ENCODE measurements at regions not wholly inside any gene's neighbourhood (a gene's known extent, or its start where the extent isn't known, plus 50 kb on each side); places are given as distances from the start of the nearest gene placed in this dataset.

DNA sequence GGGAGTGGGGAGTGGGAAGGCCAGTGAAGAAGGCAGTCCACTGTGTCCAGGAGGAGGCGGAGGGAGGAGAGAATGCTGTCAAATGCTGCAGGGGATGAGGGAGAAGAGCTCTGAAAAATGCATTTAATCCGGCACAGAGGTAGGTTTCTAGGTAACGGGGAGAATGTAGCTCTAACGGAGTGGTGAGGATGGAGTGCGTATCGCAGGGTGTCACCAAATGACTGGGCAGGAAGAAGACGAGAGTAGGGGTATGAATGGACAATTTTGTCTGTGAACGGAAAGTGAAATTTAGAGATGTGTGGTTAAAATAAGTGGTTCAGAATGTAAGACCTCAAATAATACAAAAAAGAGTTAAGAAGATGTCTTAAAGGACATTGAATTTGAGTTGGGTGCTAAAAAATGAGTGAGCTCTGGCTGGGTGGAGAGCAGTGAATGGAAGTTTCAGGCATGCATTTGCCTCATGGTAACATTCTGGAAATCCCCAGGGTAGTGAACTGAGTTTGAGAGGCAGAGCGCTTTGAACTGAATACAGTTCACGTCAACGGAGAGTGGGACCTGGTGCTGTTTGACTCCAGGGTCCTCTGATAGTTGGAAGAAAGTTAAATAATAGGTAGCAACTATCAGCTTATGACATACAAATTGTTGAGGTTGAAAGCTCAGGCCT lies 81.3 kb upstream of the CADM1 start:
- Histone ChIP-seq H3K4me3 (ENCODE audit: low read depth, low read length) (no peak overlapping the region), H3K27me3 (ENCODE audit: control insufficient read depth, insufficient read depth, low read length) (no peaks in the 10 kb centered on the region)

DNA sequence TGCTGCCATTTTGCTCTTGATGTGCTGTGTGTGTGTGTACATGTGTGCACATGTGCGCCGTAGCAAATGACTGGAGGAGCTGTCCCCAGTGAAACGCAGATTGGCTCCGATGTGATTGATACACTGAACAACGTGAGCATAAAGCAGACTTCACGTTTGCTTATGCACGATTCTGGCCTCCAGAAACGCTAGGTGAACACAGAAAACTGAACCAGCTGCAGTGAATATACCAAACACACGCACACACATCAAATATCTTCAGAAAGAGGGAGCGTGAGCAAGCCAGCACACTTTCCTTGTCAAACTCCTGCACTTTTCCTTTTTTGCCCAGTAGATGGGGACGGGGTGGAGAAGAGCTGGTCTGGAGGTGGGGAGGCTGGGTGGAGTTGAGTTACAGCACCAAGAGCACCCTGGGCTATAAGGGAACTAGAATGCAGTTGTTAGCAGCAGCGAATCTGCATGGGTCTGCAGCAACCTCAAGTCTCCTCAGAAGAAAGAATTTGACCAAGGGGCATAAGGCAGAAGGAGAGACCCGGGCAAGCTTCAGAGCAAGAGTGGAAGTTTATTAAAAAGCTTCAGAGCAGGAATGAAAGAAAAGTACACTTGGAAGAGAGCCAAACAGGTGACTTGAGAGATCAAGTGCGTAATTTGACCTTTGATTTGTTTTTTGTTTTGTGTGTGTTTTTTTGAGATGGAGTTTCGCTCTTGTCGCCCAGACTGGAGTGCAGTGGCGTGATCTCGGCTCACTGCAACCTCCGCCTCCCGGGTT lies 77.8 kb upstream of the CADM1 start:
- peaks cover 2% of the 10 kb centered on the region for H3K9me3 ChIP-seq (ENCODE audit: control insufficient read depth, insufficient read depth, low read length)
- H3K4me1 ChIP-seq (ENCODE audit: control insufficient read depth, insufficient read depth, low read length), result peaks cover 14% of the 10 kb centered on the region
- H3K36me3 ChIP-seq (ENCODE audit: control insufficient read depth, insufficient read depth, low read length), result no peaks in the 10 kb centered on the region
- H3K9ac ChIP-seq (ENCODE audit: low read depth, low read length), result no peak overlapping the region
- H3K4me3 ChIP-seq (ENCODE audit: low read depth, low read length), result no peak overlapping the region
- peaks cover 4% of the 10 kb centered on the region for H3K27me3 ChIP-seq (ENCODE audit: control insufficient read depth, insufficient read depth, low read length)

More for the DNA sequence above, 81.3 kb upstream of the CADM1 start:
- Histone ChIP-seq H3K36me3 (ENCODE audit: control insufficient read depth, insufficient read depth, low read length) (no peaks in the 10 kb centered on the region), H3K9me3 (ENCODE audit: control insufficient read depth, insufficient read depth, low read length) (peaks cover 8% of the 10 kb centered on the region), H3K4me1 (ENCODE audit: control insufficient read depth, insufficient read depth, low read length) (peaks cover 14% of the 10 kb centered on the region), H3K9ac (ENCODE audit: low read depth, low read length) (no peak overlapping the region)

DNA sequence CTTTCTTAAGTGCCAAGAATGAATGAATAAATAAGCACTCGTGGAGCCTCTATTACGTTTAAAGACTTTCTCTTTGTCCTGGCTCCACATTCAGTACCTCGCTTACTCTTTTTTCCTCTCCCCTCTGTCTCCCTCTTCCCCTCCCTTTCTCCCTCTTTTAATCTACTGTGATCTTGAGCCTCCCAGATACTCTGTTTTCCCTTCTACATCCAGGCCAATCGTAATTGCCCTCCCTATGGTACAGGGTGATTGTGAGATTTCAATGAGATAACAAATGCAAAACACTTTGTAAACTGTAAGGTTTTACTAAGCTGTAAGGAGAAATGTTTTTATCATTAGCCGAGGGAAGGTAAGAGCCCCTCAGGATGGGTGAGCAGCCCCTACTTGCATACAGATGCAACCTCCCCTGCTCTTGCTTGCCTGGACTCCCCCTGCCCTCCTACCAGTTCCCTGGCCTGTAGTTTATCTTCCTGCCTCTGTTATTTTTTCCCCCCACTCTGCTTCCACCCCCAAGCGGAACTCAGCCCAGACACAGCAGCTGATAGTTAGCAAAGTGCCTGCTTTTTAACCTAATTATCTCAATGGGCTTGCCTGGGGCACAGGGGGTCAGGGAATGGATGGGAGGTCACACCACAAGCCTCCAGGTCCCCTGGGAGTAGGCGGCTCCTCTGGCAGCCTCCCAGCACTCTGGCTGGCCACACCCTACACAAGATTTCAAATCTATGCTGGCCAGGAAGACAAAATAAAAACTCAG lies 76.9 kb upstream of the CADM1 start:
- Histone ChIP-seq H3K36me3 (ENCODE audit: control insufficient read depth, insufficient read depth, low read length) (no peaks in the 10 kb centered on the region), H3K27me3 (ENCODE audit: control insufficient read depth, insufficient read depth, low read length) (peaks cover 4% of the 10 kb centered on the region), H3K9ac (ENCODE audit: low read depth, low read length) (no peak overlapping the region), H3K4me1 (ENCODE audit: control insufficient read depth, insufficient read depth, low read length) (peaks cover 14% of the 10 kb centered on the region), H3K4me3 (ENCODE audit: low read depth, low read length) (no peak overlapping the region), H3K9me3 (ENCODE audit: control insufficient read depth, insufficient read depth, low read length) (no peaks in the 10 kb centered on the region)

DNA sequence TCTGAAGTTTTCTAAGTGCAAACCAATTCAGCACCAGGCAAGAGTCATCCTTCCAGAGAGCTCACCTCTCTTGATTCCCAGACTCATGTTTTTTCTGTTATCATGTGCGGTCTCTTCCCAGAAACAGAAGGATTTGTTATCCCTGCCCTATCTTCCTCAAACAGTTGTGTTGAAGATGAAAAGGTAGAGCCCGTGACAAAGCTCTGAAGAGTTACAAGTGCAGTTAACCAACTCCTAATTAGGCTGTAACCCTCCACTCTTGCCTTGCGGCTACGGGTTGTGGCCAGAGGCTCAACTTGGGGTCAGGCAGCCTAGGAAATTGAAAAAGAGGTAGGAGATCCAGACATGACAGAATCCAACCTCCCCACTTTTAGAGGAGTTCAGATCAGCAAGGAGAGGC lies 76.2 kb upstream of the CADM1 start:
- H3K9ac ChIP-seq (ENCODE audit: low read depth, low read length), result no peak overlapping the region
- peaks cover 14% of the 10 kb centered on the region for H3K4me1 ChIP-seq (ENCODE audit: control insufficient read depth, insufficient read depth, low read length)
- H3K4me3 ChIP-seq (ENCODE audit: low read depth, low read length), result no peak overlapping the region
- no peaks in the 10 kb centered on the region for H3K36me3 ChIP-seq (ENCODE audit: control insufficient read depth, insufficient read depth, low read length)
- no peaks in the 10 kb centered on the region for H3K9me3 ChIP-seq (ENCODE audit: control insufficient read depth, insufficient read depth, low read length)
- peaks cover 4% of the 10 kb centered on the region for H3K27me3 ChIP-seq (ENCODE audit: control insufficient read depth, insufficient read depth, low read length)

DNA sequence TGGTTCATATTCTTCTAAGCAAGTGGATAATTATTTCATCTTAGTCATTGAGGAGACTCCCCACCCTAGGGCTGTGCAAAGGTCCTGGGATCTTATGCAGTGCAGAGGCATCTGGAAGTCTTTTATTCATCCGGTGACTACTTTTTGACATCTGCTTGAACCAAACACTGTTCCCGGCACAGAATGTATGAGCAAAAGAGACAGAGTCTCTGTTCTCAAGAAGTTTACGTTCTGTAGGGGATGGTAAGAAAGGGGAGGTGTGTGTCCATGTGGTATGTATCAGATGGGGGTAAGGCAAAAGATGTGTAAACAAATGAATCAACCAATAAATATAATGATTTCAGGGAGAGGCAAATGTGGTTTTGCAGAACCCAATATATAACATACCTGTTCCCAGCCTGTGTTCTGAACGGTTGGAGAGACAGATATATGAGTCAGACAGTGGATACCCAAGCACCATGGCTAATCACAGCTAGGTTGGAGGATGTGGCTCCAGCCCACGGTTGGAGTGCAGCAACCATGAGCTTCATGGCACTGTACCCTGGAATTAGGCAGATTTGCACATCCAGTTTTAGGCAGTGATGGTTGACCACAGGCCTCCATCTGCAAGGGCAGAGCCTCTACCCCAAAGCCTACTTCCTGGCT lies 75.1 kb upstream of the CADM1 start:
- no peaks in the 10 kb centered on the region for H3K36me3 ChIP-seq (ENCODE audit: control insufficient read depth, insufficient read depth, low read length)
- H3K4me3 ChIP-seq (ENCODE audit: low read depth, low read length), result no peak overlapping the region
- H3K9me3 ChIP-seq (ENCODE audit: control insufficient read depth, insufficient read depth, low read length), result no peaks in the 10 kb centered on the region
- H3K9ac ChIP-seq (ENCODE audit: low read depth, low read length), result no peak overlapping the region
- peaks cover 4% of the 10 kb centered on the region for H3K27me3 ChIP-seq (ENCODE audit: control insufficient read depth, insufficient read depth, low read length)
- H3K4me1 ChIP-seq (ENCODE audit: control insufficient read depth, insufficient read depth, low read length), result peaks cover 14% of the 10 kb centered on the region

DNA sequence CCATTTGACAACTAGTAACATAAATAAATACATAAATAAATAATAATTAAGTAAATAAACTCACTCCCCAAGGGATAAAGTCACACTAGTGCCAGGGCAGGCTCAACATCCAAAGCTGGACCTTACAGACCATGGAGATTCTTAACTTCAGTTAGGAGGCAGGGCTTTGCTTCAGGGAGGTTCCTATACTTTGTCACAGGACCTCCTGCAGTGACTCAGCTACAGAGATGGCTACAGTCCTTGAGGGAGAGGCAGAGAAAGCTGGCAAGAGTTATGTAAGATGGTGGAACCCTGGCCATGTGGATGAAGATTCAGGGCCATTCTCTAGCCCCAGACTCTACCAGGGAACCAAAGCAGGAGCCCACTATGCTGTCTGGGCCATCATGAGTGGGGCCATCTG lies 74.1 kb upstream of the CADM1 start:
- Histone ChIP-seq H3K9ac (ENCODE audit: low read depth, low read length) (no peak overlapping the region), H3K9me3 (ENCODE audit: control insufficient read depth, insufficient read depth, low read length) (no peaks in the 10 kb centered on the region), H3K27me3 (ENCODE audit: control insufficient read depth, insufficient read depth, low read length) (peaks cover 4% of the 10 kb centered on the region), H3K36me3 (ENCODE audit: control insufficient read depth, insufficient read depth, low read length) (no peaks in the 10 kb centered on the region), H3K4me3 (ENCODE audit: low read depth, low read length) (no peak overlapping the region), H3K4me1 (ENCODE audit: control insufficient read depth, insufficient read depth, low read length) (peaks cover 14% of the 10 kb centered on the region)

DNA sequence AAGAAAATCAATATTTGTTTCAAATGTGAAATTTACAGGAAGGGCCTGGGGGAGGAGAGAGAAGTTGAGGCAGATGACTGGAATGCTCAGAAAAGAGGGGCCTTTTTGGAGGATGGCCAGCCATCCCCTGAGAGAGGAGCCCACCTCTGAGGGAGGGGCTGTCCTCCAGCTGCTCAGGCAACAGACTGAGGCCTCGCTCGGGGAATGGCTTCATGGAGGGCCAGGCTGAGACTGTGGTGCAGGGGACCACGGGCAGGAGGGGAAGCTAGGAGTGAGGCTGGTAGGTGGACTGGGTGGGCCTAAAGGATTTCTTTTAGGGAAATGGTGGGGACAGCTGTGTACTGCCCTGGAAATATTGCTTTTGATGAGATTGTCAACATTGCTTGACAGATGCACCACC lies 73.5 kb upstream of the CADM1 start:
- H3K27me3 ChIP-seq (ENCODE audit: control insufficient read depth, insufficient read depth, low read length), result peaks cover 4% of the 10 kb centered on the region
- H3K36me3 ChIP-seq (ENCODE audit: control insufficient read depth, insufficient read depth, low read length), result no peaks in the 10 kb centered on the region
- H3K9me3 ChIP-seq (ENCODE audit: control insufficient read depth, insufficient read depth, low read length), result no peaks in the 10 kb centered on the region
- H3K4me3 ChIP-seq (ENCODE audit: low read depth, low read length), result no peak overlapping the region
- H3K4me1 ChIP-seq (ENCODE audit: control insufficient read depth, insufficient read depth, low read length), result peaks cover 14% of the 10 kb centered on the region
- H3K9ac ChIP-seq (ENCODE audit: low read depth, low read length), result no peak overlapping the region

DNA sequence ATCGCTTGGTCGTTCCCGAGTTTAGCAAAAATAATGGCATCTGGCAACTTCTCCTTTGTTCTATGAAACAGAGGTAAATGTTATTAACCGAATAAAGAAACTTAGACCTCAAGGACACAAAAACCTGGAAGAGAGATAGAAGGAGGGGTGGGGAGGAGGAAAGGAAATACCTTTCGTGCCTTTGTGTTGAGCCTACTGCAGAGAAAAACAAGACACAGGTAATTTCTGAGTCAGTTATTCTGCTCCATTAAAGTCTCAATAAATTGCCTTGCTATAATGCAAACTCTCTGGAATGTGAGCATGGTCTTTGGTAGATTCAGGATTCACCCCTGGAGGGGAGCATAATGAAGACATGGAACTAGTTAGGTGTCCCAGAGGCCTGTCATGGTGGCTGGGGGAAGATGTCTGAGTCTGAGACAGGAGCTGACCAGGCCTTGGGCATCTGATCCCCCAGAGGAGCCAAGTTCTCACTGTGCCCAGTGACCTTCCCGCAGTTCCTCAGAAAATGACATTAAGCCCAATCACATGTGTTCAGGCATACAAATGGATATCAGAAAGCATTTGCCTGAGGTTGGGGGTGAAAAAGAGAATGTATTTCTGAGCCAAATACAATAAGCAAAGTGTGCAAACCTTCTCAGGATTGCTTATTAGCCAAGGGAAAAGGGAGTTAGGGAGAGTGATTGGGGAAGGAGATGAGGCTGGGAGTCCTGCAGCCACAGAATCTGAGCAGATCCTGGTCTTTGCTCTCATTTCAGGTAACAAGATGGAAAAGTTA lies 72.6 kb upstream of the CADM1 start:
- peaks cover 10% of the 10 kb centered on the region for H3K4me1 ChIP-seq (ENCODE audit: control insufficient read depth, insufficient read depth, low read length)
- no peaks in the 10 kb centered on the region for H3K9me3 ChIP-seq (ENCODE audit: control insufficient read depth, insufficient read depth, low read length)
- no peaks in the 10 kb centered on the region for H3K36me3 ChIP-seq (ENCODE audit: control insufficient read depth, insufficient read depth, low read length)
- H3K27me3 ChIP-seq (ENCODE audit: control insufficient read depth, insufficient read depth, low read length), result peaks cover 4% of the 10 kb centered on the region
- no peak overlapping the region for H3K4me3 ChIP-seq (ENCODE audit: low read depth, low read length)
- no peak overlapping the region for H3K9ac ChIP-seq (ENCODE audit: low read depth, low read length)

DNA sequence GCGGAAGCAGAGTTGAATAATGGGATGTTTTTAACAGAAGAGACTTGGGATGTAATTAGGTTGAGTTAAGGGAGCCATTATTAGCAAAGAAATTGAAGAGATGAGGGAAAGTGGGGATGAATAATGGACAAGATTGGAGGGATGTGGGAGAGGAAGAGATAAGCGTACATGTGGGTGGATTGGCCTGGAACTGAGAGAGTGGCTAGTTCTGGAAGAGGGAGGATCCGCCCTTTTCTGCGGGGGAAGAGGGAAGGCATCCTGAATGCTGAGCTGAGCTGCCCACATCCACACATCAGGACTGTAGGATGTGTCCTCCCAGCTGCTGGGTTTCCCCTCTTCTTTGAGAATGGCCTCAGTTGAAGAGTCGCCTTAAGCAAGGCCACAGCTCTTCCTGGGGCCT lies 68.3 kb upstream of the CADM1 start:
- no peaks in the 10 kb centered on the region for H3K4me1 ChIP-seq (ENCODE audit: control insufficient read depth, insufficient read depth, low read length)
- H3K27me3 ChIP-seq (ENCODE audit: control insufficient read depth, insufficient read depth, low read length), result no peaks in the 10 kb centered on the region
- no peaks in the 10 kb centered on the region for H3K36me3 ChIP-seq (ENCODE audit: control insufficient read depth, insufficient read depth, low read length)
- H3K9me3 ChIP-seq (ENCODE audit: control insufficient read depth, insufficient read depth, low read length), result no peaks in the 10 kb centered on the region
- H3K4me3 ChIP-seq (ENCODE audit: low read depth, low read length), result no peak overlapping the region
- H3K9ac ChIP-seq (ENCODE audit: low read depth, low read length), result no peak overlapping the region

DNA sequence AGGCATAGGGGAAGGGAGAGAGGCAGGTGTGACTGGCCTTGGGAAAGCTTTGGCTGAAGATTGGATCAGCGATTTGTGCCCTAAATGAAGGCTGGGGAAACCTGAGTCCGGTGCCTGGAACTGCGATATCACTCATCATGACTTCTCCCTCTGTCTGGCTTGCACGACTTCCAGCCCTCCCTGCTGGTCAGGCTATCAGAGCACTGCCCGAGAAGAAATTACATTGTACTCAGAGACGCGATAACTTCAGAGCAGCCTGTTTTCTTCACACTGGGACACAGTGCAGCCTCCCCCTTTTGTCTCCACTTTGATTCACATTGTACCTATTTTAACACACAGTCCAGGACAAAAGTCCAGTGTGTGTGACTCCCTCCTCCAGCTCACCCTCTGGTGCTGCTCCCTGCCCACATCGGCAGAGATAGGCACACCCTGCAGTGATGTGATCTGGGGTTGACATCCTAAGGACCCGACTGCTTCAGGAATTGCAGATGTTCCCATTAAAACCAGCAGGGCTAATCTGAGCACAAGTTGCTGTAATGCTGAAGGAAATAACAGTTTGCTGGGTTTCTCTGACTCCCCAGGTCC lies 62.1 kb upstream of the CADM1 start:
- no peaks in the 10 kb centered on the region for H3K9me3 ChIP-seq (ENCODE audit: control insufficient read depth, insufficient read depth, low read length)
- peaks cover 2% of the 10 kb centered on the region for H3K27me3 ChIP-seq (ENCODE audit: control insufficient read depth, insufficient read depth, low read length)
- no peaks in the 10 kb centered on the region for H3K4me1 ChIP-seq (ENCODE audit: control insufficient read depth, insufficient read depth, low read length)
- H3K36me3 ChIP-seq (ENCODE audit: control insufficient read depth, insufficient read depth, low read length), result no peaks in the 10 kb centered on the region
- no peak overlapping the region for H3K4me3 ChIP-seq (ENCODE audit: low read depth, low read length)
- no peak overlapping the region for H3K9ac ChIP-seq (ENCODE audit: low read depth, low read length)

DNA sequence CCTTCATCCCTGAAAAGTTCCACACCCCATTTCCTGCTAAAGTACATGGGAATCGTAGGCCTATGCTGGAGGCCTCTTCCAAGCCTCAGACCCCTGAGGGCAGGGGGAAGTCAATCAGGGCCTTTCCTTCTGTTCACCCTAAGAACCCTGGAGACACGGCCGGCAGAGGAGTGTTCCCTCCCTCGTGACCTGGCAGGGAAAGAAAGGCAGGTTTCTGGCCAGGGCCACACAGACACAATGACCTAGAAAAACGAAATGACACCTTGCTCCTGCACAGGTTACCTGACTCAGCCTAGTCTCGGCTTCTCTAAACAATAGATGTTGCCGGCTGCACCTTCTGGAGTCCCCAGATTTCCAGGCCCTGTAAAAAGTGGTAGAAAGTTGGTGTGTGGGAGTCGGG lies 60.6 kb upstream of the CADM1 start:
- Histone ChIP-seq H3K27me3 (ENCODE audit: control insufficient read depth, insufficient read depth, low read length) (peaks cover 2% of the 10 kb centered on the region), H3K9me3 (ENCODE audit: control insufficient read depth, insufficient read depth, low read length) (no peaks in the 10 kb centered on the region), H3K4me1 (ENCODE audit: control insufficient read depth, insufficient read depth, low read length) (no peaks in the 10 kb centered on the region), H3K36me3 (ENCODE audit: control insufficient read depth, insufficient read depth, low read length) (no peaks in the 10 kb centered on the region), H3K4me3 (ENCODE audit: low read depth, low read length) (no peak overlapping the region), H3K9ac (ENCODE audit: low read depth, low read length) (no peak overlapping the region)
